Body of pancreas (tissue), 4 donors: ENCODE measurements at regions not wholly inside any gene's neighbourhood (a gene's known extent, or its start where the extent isn't known, plus 50 kb on each side); places are given as distances from the start of the nearest gene placed in this dataset.

Experiments used
- ATAC-seq: fragments of 150-250 bp; one replicate; pipeline ENCODE4 v1.9.1; 2016
- DNase-seq, 4 donors: peaks; one replicate each; pipeline ENCODE4 v3.0.0-alpha.2; 2019
- H3K27ac ChIP-seq, 4 donors: fragments of 200-600 bp; sonication (generic); 1 replicate in 3 of 4; 2 replicates in 1 of 4; pipeline versions ENCODE4 v1.5.1 to v1.6.1; 2016 to 2019; ENCODE audit warnings: mild to moderate bottlenecking in 1 of 4, mixed read lengths in 1 of 4, moderate library complexity in 1 of 4
- H3K27me3 ChIP-seq, 2 donors: fragments of 200-600 bp; sonication (generic); one replicate each; pipeline ENCODE4 v1.6.0; 2016; ENCODE audit warnings: mild to moderate bottlenecking in 1 of 2
- H3K36me3 ChIP-seq, 2 donors: fragments of 200-600 bp; sonication (generic); replicated peaks in 1 of 2; 2 replicates each; pipeline ENCODE4 v1.5.1; 2016; ENCODE audit warnings: low read depth in 2 of 2; ENCODE audit not compliant: insufficient read depth in 1 of 2
- H3K4me1 ChIP-seq: fragments of 200-600 bp; sonication (generic); one replicate; pipeline ENCODE4 v1.6.0; 2016
- H3K4me3 ChIP-seq, 2 donors: fragments of 200-600 bp; sonication (generic); 1 replicate in 1 of 2; 2 replicates in 1 of 2; pipeline ENCODE4 v1.5.1; 2016 to 2019
- H3K9me3 ChIP-seq, 3 donors: fragments of 200-600 bp; sonication (generic); 1 replicate in 2 of 3; 2 replicates in 1 of 3; pipeline ENCODE4 v1.5.1; 2016
- CTCF ChIP-seq, 7 experiments: fragments of 450-650 bp in 4 of 7; fragments of 200-600 bp in 3 of 7; sonication (generic) in 3 of 7; IDR thresholded peaks; one replicate each; pipeline ENCODE4 v1.5.1; 2016 to 2019; ENCODE audit warnings: antibody characterized with exemption in 7 of 7
- POLR2A ChIP-seq, 3 donors: fragments of 450-650 bp; IDR thresholded peaks; one replicate each; pipeline ENCODE4 v1.6.1; 2016; ENCODE audit warnings: antibody characterized with exemption in 3 of 3, mild to moderate bottlenecking in 2 of 3
- WGBS, 2 donors: methylation state at CpG; one replicate each; pipeline ENCODE4 v1.1.5; 2017; 5-methylcytosine and 5-hydroxymethylcytosine counted together
- intact Hi-C: fragments of 100-400 bp; cut with DNase I; formaldehyde crosslinking; loops from one replicate; pipeline ENCODE4 v1.15.1; 2023

GRCh38 chr11:23404225-23405160 lies 544.2 kb upstream of the CCDC179 start:
- H3K27ac ChIP-seq = no peak overlapping the region
- ATAC-seq (no peak), DNase-seq (no peak)
- H3K9me3 ChIP-seq = no peaks in the 10 kb centered on the region
- no peaks in the 10 kb centered on the region for H3K36me3 ChIP-seq
- 94 to 96% methylated on average over 29 to 33 of the region's 41 CpGs for WGBS, 2 donors
- H3K27me3 ChIP-seq = no peaks in the 10 kb centered on the region
- TF ChIP-seq POLR2A (IDR thresholded peaks at IDR 0.05) (no peak), CTCF (IDR thresholded peaks at IDR 0.05) (no peak)
- H3K4me1 ChIP-seq = no peaks in the 10 kb centered on the region
- intact Hi-C loops = no loop called here
- H3K4me3 ChIP-seq = no peak overlapping the region

GRCh38 chr11:23405350-23405937 lies 545.2 kb upstream of the CCDC179 start:
- no peak overlapping the region for H3K27ac ChIP-seq
- H3K4me3 ChIP-seq = no peak overlapping the region
- ATAC-seq (no peak), DNase-seq (no peak)
- 92 to 95% methylated on average over 10 to 31 of the region's 33 CpGs for WGBS, 2 donors
- no peaks in the 10 kb centered on the region for H3K27me3 ChIP-seq
- TF ChIP-seq POLR2A (IDR thresholded peaks at IDR 0.05) (no peak), CTCF (IDR thresholded peaks at IDR 0.05) (no peak)
- no peaks in the 10 kb centered on the region for H3K9me3 ChIP-seq
- no peaks in the 10 kb centered on the region for H3K4me1 ChIP-seq
- intact Hi-C loops = no loop called here
- H3K36me3 ChIP-seq = no peaks in the 10 kb centered on the region

- no peak overlapping the region for H3K4me3 ChIP-seq
- H3K4me1 ChIP-seq = no peaks in the 10 kb centered on the region
- intact Hi-C loops = no loop called here
- ATAC-seq (no peak), DNase-seq (no peak)
- H3K9me3 ChIP-seq = no peaks in the 10 kb centered on the region
- no peaks in the 10 kb centered on the region for H3K36me3 ChIP-seq
- 80 to 86% methylated on average over 18 to 23 of the region's 23 CpGs for WGBS, 2 donors
- TF ChIP-seq POLR2A (IDR thresholded peaks at IDR 0.05) (no peak), CTCF (IDR thresholded peaks at IDR 0.05) (no peak)
- H3K27me3 ChIP-seq = no peaks in the 10 kb centered on the region
- H3K27ac ChIP-seq = no peak overlapping the region
Measured at GRCh38 chr11:23406131-23406819, 546.0 kb upstream of the CCDC179 start.

GRCh38 chr11:23413057-23413456 lies 552.8 kb upstream of the CCDC179 start:
- 67 to 68% methylated on average over 1 of the region's 1 CpG for whole genome bisulfite sequencing, 2 donors

More at GRCh38 chr11:23413057-23413456, 552.8 kb upstream of the CCDC179 start:
- Histone ChIP-seq H3K27ac (no peak overlapping the region), H3K4me3 (no peak overlapping the region), H3K27me3 (no peaks in the 10 kb centered on the region), H3K36me3 (no peaks in the 10 kb centered on the region), H3K9me3 (peaks cover 0 to 2% (median 0%) of the 10 kb centered on the region in 3 donors), H3K4me1 (no peaks in the 10 kb centered on the region)
- no peak for ATAC-seq
- TF ChIP-seq CTCF (IDR thresholded peaks at IDR 0.05) = no peak
- TF ChIP-seq POLR2A (IDR thresholded peaks at IDR 0.05) = no peak
- no peak for DNase-seq
- intact Hi-C loops = no loop called here
